A549 (cell line): ENCODE measurements at regions not wholly inside any gene's neighbourhood (a gene's known extent, or its start where the extent isn't known, plus 50 kb on each side); places are given as distances from the start of the nearest gene placed in this dataset.

Source experiments
- ATAC-seq, 2 experiments: fragments of 200-7000 bp in 1 of 2; fragments of >200 bp in 1 of 2; cut with Nextera tagmentation in 1 of 2; cut with Tn5 transposase in 1 of 2; 3 replicates each; pipeline versions ENCODE4 v1.8.0 to v1.9.1; 2018 to 2020; ENCODE audit warnings: mild to moderate bottlenecking in 1 of 2, moderate library complexity in 1 of 2
- CTCF ChIA-PET: fragments of 300-600 bp; sonication (Branson Sonifier 250); formaldehyde crosslinking; extraction: SDS; loops from one replicate; lab custom pipeline; 2021; ENCODE audit warnings: antibody characterized with exemption, inconsistent platforms; lab: Yijun Ruan, JAX
- POLR2A ChIA-PET: fragments of 350-600 bp; formaldehyde crosslinking; extraction: SDS; loops from one replicate; lab custom pipeline; 2021; ENCODE audit warnings: antibody characterized with exemption, inconsistent platforms; lab: Yijun Ruan, JAX
- DNase-seq, 2 experiments: peaks; one replicate each; pipeline versions ENCODE4 v3.0.0 to v3.0.0-alpha.2; 2011 to 2016; ENCODE audit warnings: low read depth in 1 of 2, low spot score in 1 of 2
- FAIRE-seq: peaks from 2 replicates; lab custom pipeline; 2011; peaks lifted over from hg19 to GRCh38; lab: Jason Lieb, UNC
- H3K27ac ChIP-seq, 2 experiments: fragments of >200 bp; sonication (Bioruptor Twin); formaldehyde crosslinking; 3 replicates each; pipeline ENCODE4 v1.5.1; 2016 to 2017
- H3K4me1 ChIP-seq: fragments of >200 bp; sonication (Bioruptor Twin); formaldehyde crosslinking; 3 replicates; pipeline ENCODE4 v1.6.1; 2016
- H3K4me2 ChIP-seq: fragments of >200 bp; sonication (Bioruptor Twin); formaldehyde crosslinking; 3 replicates; pipeline ENCODE4 v1.6.1; 2016
- H3K4me3 ChIP-seq: fragments of >200 bp; sonication (Bioruptor Twin); formaldehyde crosslinking; 3 replicates; pipeline ENCODE4 v1.5.1; 2016
- H3K9me3 ChIP-seq: fragments of >200 bp; sonication (Bioruptor Twin); formaldehyde crosslinking; 3 replicates; pipeline ENCODE4 v1.6.1; 2016
- BHLHE40 ChIP-seq: IDR thresholded peaks from 2 replicates; pipeline ENCODE4 v1.6.1; 2012; ENCODE audit warnings: low read depth, low read length, inconsistent platforms
- CHD4 ChIP-seq: fragments of 200-600 bp; sonication (generic); IDR thresholded peaks from 2 replicates; pipeline ENCODE4 v1.6.1; 2016; ENCODE audit warnings: antibody characterized with exemption, mild to moderate bottlenecking, borderline replicate concordance
- CTCF ChIP-seq: fragments of >200 bp; sonication (Bioruptor Twin); formaldehyde crosslinking; IDR thresholded peaks from 3 replicates; pipeline ENCODE4 v1.5.1; 2016
- EHMT2 ChIP-seq: fragments of 200-600 bp; sonication (generic); IDR thresholded peaks from 2 replicates; pipeline ENCODE4 v1.6.1; 2016; ENCODE audit warnings: antibody characterized with exemption, low read depth, mild to moderate bottlenecking, moderate library complexity
- EP300 ChIP-seq, 2 experiments: fragments of >200 bp; sonication (Bioruptor Twin); formaldehyde crosslinking; IDR thresholded peaks; 2 replicates in 1 of 2; 3 replicates in 1 of 2; pipeline ENCODE4 v1.6.1; 2016 to 2017
- FOSL2 ChIP-seq, 2 experiments: fragments of 450-650 bp in 1 of 2; fragments of >200 bp in 1 of 2; sonication (Bioruptor Twin) in 1 of 2; formaldehyde crosslinking; IDR thresholded peaks; 2 replicates each; pipeline versions ENCODE4 v1.5.0 to v1.6.1; 2016 to 2020; ENCODE audit warnings: mild to moderate bottlenecking in 1 of 2, moderate library complexity in 1 of 2
- GATA3 ChIP-seq: IDR thresholded peaks from 2 replicates; pipeline ENCODE4 v1.6.1; 2012; ENCODE audit warnings: borderline replicate concordance
- HOXB13 ChIP-seq: fragments of 250-450 bp; sonication (Bioruptor Pico); IDR thresholded peaks from 2 replicates; pipeline ENCODE4 v1.5.0; 2020; ENCODE audit warnings: low read depth, mild to moderate bottlenecking, moderate library complexity
- JUN ChIP-seq, 2 experiments: fragments of >200 bp; sonication (Bioruptor Twin); formaldehyde crosslinking; IDR thresholded peaks; 2 replicates in 1 of 2; 3 replicates in 1 of 2; pipeline ENCODE4 v1.6.1; 2016 to 2017
- JUNB ChIP-seq: fragments of >200 bp; sonication (Bioruptor Twin); formaldehyde crosslinking; IDR thresholded peaks from 2 replicates; pipeline ENCODE4 v1.6.1; 2016
- MAFK ChIP-seq: fragments of 450-650 bp; IDR thresholded peaks from 2 replicates; pipeline ENCODE4 v1.6.1; 2014; ENCODE audit not compliant: partially characterized antibody
- MAX ChIP-seq: IDR thresholded peaks from 2 replicates; pipeline ENCODE4 v1.6.1; 2012
- MAZ ChIP-seq: fragments of 150-350 bp; IDR thresholded peaks from 2 replicates; pipeline ENCODE4 v1.6.1; 2014; ENCODE audit warnings: antibody characterized with exemption, low read depth, low read length, borderline replicate concordance
- NFE2L2 ChIP-seq: fragments of 150-350 bp; conservative IDR thresholded peaks from 2 replicates; pipeline ENCODE4 v1.6.1; 2014; ENCODE audit warnings: low read length
- PHF8 ChIP-seq: fragments of 200-600 bp; sonication (generic); IDR thresholded peaks from 2 replicates; pipeline ENCODE4 v1.6.1; 2016; ENCODE audit warnings: low read depth, mild to moderate bottlenecking, antibody characterized with exemption, moderate library complexity, borderline replicate concordance
- POLR2A ChIP-seq: IDR thresholded peaks from 2 replicates; pipeline ENCODE4 v1.6.1; 2012; ENCODE audit warnings: mild to moderate bottlenecking, low read length
- POLR2AphosphoS2 ChIP-seq: conservative IDR thresholded peaks from 2 replicates; pipeline ENCODE4 v1.6.1; 2012; ENCODE audit warnings: low read length, improper control_type of control experiment, inconsistent platforms
- RNF2 ChIP-seq: fragments of 200-600 bp; sonication (generic); IDR thresholded peaks from 2 replicates; pipeline ENCODE4 v1.6.1; 2016; ENCODE audit warnings: low read depth, mild to moderate bottlenecking, antibody characterized with exemption, moderate library complexity, borderline replicate concordance
- SREBF2 ChIP-seq: fragments of 450-650 bp; IDR thresholded peaks from 2 replicates; pipeline ENCODE4 v1.6.1; 2014; ENCODE audit warnings: mild to moderate bottlenecking, moderate library complexity
- ZC3H11A ChIP-seq: fragments of 450-650 bp; IDR thresholded peaks from 2 replicates; pipeline ENCODE4 v1.6.1; 2014; ENCODE audit warnings: antibody characterized with exemption, mild to moderate bottlenecking
- ZFP36 ChIP-seq: fragments of 450-650 bp; IDR thresholded peaks from 2 replicates; pipeline ENCODE4 v1.6.1; 2014; ENCODE audit warnings: borderline replicate concordance; ENCODE audit not compliant: partially characterized antibody
- WGBS: methylation state at CpG from one replicate; pipeline ENCODE4 v1.1.6; 2017; ENCODE audit errors: missing lambda C conversion rate; 5-methylcytosine and 5-hydroxymethylcytosine counted together
- TF ChIP-seq, protein P1 (sequence below): fragments of >200 bp; sonication (Bioruptor Twin); formaldehyde crosslinking; IDR thresholded peaks from 3 replicates; pipeline ENCODE4 v1.6.1; 2016
- TF ChIP-seq, protein P2 (sequence below): fragments of 150-350 bp; IDR thresholded peaks from 2 replicates; pipeline ENCODE4 v1.6.1; 2014; ENCODE audit warnings: low read depth, mild to moderate bottlenecking, low read length

GRCh38 chr21:41589131-41589530 lies 81.2 kb upstream of the TMPRSS2 start:
- Histone ChIP-seq H3K4me2 (no peak overlapping the region), H3K27ac (no peak overlapping the region), H3K9me3 (no peaks in the 10 kb centered on the region), H3K4me1 (no peaks in the 10 kb centered on the region), H3K4me3 (no peak overlapping the region)
- POLR2A ChIA-PET: no interaction called here
- DNase-seq: no peak
- ATAC-seq: no peak
- no peak for TF ChIP-seq ZC3H11A
- TF ChIP-seq JUN (IDR thresholded peaks at IDR 0.05): no peak
- TF ChIP-seq, protein P1, sequence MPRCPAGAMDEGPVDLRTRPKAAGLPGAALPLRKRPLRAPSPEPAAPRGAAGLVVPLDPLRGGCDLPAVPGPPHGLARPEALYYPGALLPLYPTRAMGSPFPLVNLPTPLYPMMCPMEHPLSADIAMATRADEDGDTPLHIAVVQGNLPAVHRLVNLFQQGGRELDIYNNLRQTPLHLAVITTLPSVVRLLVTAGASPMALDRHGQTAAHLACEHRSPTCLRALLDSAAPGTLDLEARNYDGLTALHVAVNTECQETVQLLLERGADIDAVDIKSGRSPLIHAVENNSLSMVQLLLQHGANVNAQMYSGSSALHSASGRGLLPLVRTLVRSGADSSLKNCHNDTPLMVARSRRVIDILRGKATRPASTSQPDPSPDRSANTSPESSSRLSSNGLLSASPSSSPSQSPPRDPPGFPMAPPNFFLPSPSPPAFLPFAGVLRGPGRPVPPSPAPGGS: no peak
- TF ChIP-seq MAZ: no peak
- no peak for TF ChIP-seq HOXB13 (CRISPR knock-in tag)
- no peak for TF ChIP-seq PHF8
- no peak for TF ChIP-seq GATA3
- no peak for TF ChIP-seq EP300 (IDR thresholded peaks at IDR 0.05)
- 82% methylated on average over 2 of the region's 2 CpGs for WGBS
- CTCF ChIA-PET: interaction anchor here (1.1 to 1.3 kb wide), 2 partner anchors 9 to 23 kb away, joined by 3 to 4 read pairs; no protein-coding TSS in a partner anchor
- FAIRE-seq: no peak

- CTCF ChIA-PET: interaction anchor here (0.9 to 1.0 kb wide), 2 partner anchors 8 to 231 kb away, joined by 3 read pairs; no protein-coding TSS in a partner anchor
- Histone ChIP-seq H3K9me3 (no peaks in the 10 kb centered on the region), H3K27ac (no peak overlapping the region), H3K4me2 (no peak overlapping the region), H3K4me1 (peaks cover 6% of the 10 kb centered on the region; the same call in 2 of the 3 replicates), H3K4me3 (no peak overlapping the region)
- FAIRE-seq (no peak), ATAC-seq (no peak), DNase-seq (no peak)
- TF ChIP-seq FOSL2 (IDR thresholded peaks at IDR 0.05): no peak
- no peak for TF ChIP-seq FOSL2 (CRISPR knock-in tag; IDR thresholded peaks at IDR 0.05)
- TF ChIP-seq MAFK: peak; percentile 65
- no peak for TF ChIP-seq NFE2L2
- 64% methylated on average over 14 of the region's 14 CpGs for WGBS
- POLR2A ChIA-PET: no interaction called here
These were observed 77.4 kb upstream of the TMPRSS2 start for GRCh38 chr21:41585199-41585994.

GRCh38 chr21:41584603-41585176 lies 76.7 kb upstream of the TMPRSS2 start:
- no peaks in the 10 kb centered on the region for H3K9me3 ChIP-seq
- DNase-seq (no peak), FAIRE-seq (no peak), ATAC-seq (no peak)
- TF ChIP-seq ZFP36 (no peak), JUNB (no peak), BHLHE40 (no peak), CHD4 (no peak), EHMT2 (no peak), POLR2A (no peak), CTCF (no peak), MAX (no peak), SREBF2 (no peak), RNF2 (no peak), NFE2L2 (no peak), POLR2AphosphoS2 (no peak), JUN (IDR thresholded peaks at IDR 0.05) (no peak)
- TF ChIP-seq, protein P2, sequence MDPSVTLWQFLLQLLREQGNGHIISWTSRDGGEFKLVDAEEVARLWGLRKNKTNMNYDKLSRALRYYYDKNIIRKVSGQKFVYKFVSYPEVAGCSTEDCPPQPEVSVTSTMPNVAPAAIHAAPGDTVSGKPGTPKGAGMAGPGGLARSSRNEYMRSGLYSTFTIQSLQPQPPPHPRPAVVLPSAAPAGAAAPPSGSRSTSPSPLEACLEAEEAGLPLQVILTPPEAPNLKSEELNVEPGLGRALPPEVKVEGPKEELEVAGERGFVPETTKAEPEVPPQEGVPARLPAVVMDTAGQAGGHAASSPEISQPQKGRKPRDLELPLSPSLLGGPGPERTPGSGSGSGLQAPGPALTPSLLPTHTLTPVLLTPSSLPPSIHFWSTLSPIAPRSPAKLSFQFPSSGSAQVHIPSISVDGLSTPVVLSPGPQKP: no peak
- peaks cover 6% of the 10 kb centered on the region; the same call in 2 of the 3 replicates for H3K4me1 ChIP-seq
- 58% methylated on average over 4 of the region's 4 CpGs for WGBS
- ChIA-PET CTCF (no interaction called here), POLR2A (no interaction called here)
- no peak overlapping the region for H3K4me3 ChIP-seq
- no peak overlapping the region for H3K4me2 ChIP-seq
- no peak overlapping the region for H3K27ac ChIP-seq
